T47D (cell line): ENCODE measurements at regions not wholly inside any gene's neighbourhood (a gene's known extent, or its start where the extent isn't known, plus 50 kb on each side); places are given as distances from the start of the nearest gene placed in this dataset.
"Not testable (repeated sequence)": the region's sequence is repeated elsewhere in the genome, so short reads cannot be mapped to it uniquely, and the experiment has no call there.

Source experiments
- DNase-seq, 2 experiments: peaks; one replicate each; pipeline versions ENCODE4 v3.0.0 to v3.0.0-alpha.2; 2011 to 2012; ENCODE audit warnings: low read depth in 1 of 2, low spot score in 1 of 2
- JUND ChIP-seq: IDR thresholded peaks from 2 replicates; pipeline ENCODE4 v1.6.1; 2012; ENCODE audit warnings: low read depth
- in situ Hi-C: cut with HindIII; loops from 2 replicates; pipeline ENCODE4 v1.10.0; 2016; ENCODE audit warnings: low sequenced_read_pairs, low pct_unique_long_range_greater_than_20kb

GRCh38 chrX:13471269-13471668 lies 98.1 kb upstream of the EGFL6 start:
- DNase-seq, result no peak
- TF ChIP-seq JUND, result no peak
- in situ Hi-C loops, result no loop called here

DNA sequence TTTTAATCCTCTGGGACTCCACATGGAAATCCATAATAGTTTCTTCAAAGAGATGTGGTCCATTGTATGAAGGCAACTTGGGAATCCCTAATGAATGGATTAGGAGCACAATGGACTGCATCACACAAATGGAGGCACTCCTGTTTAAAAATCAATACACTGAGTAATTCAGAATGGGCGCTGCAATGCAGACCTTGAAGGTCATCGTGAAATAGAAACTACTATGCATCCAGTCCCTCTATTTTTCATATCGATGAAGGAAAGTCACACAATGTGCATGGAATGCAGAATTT lies 98.8 kb upstream of the EGFL6 start:
- in situ Hi-C loops, result no loop called here
- TF ChIP-seq JUND, result no peak
- no peak for DNase-seq

GRCh38 chrX:13469963-13470684 lies 99.3 kb upstream of the EGFL6 start:
- in situ Hi-C loops, result no loop called here
- no peak for TF ChIP-seq JUND
- DNase-seq, result no peak

GRCh38 chrX:13468096-13468495 lies 101.3 kb upstream of the EGFL6 start:
- no peak for TF ChIP-seq JUND
- DNase-seq, result no peak
- in situ Hi-C loops, result no loop called here

- DNase-seq, result no peak
- in situ Hi-C loops, result no loop called here
- no peak for TF ChIP-seq JUND
These were observed 102.2 kb upstream of the EGFL6 start for GRCh38 chrX:13467243-13467642.

- TF ChIP-seq JUND, result no peak
- DNase-seq, result no peak
- in situ Hi-C loops, result no loop called here
These were observed 104.7 kb upstream of the EGFL6 start for GRCh38 chrX:13464599-13465275.

- TF ChIP-seq JUND, result no peak
- no peak for DNase-seq
- in situ Hi-C loops, result no loop called here
These were observed 105.8 kb upstream of the EGFL6 start for GRCh38 chrX:13463608-13464007.

DNA sequence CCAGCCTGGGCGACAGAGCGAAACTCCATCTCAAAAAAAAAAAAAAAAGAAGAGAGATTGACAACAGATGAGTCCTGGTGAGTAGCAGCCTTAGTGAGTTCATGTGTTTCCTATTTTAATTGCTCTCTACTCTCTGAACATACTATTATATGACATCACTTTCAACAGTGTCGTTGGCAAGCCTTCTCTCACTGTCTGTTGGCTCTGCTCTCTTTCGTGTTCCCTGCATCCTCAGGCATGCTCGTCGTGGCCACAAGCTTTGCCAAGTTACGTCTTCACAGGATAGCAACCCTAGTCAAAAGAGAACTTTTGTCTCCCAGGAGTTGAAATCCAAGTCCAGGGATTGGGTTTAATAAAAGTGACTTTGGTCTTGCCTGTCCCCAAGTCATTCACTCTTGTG lies 117.1 kb upstream of the EGFL6 start:
- in situ Hi-C loops, result no loop called here
- DNase-seq, result no peak
- no peak for TF ChIP-seq JUND

- no peak for TF ChIP-seq JUND
- no peak for DNase-seq
- in situ Hi-C loops, result no loop called here
These were observed 120.0 kb upstream of the EGFL6 start for GRCh38 chrX:13449441-13449840.

GRCh38 chrX:13448941-13449340 lies 120.5 kb upstream of the EGFL6 start:
- in situ Hi-C loops, result no loop called here
- no peak for TF ChIP-seq JUND
- no peak for DNase-seq

GRCh38 chrX:13441608-13442007 lies 121.8 kb upstream of the ATXN3L start:
- DNase-seq, in situ Hi-C loops: not testable (repeated sequence)

GRCh38 chrX:13440176-13440575 lies 120.3 kb upstream of the ATXN3L start:
- no peak for DNase-seq
- no peak for TF ChIP-seq JUND
- in situ Hi-C loops, result no loop called here

DNA sequence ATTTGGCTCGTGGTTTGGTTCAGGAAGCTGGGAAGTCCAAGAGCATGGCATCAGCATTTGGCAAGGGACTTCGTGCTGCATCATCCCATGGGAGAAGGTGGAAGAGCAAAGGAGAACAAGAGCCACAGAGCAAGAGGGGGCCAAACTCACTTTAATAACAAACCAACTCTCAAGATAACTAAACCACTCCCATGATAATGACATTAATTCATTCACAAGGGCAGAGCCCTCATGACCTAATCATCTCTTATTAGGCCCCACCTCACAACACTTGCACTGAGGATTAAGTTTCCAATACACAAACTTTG lies 113.4 kb upstream of the ATXN3L start:
- in situ Hi-C loops, result no loop called here
- no peak for TF ChIP-seq JUND
- no peak for DNase-seq

DNA sequence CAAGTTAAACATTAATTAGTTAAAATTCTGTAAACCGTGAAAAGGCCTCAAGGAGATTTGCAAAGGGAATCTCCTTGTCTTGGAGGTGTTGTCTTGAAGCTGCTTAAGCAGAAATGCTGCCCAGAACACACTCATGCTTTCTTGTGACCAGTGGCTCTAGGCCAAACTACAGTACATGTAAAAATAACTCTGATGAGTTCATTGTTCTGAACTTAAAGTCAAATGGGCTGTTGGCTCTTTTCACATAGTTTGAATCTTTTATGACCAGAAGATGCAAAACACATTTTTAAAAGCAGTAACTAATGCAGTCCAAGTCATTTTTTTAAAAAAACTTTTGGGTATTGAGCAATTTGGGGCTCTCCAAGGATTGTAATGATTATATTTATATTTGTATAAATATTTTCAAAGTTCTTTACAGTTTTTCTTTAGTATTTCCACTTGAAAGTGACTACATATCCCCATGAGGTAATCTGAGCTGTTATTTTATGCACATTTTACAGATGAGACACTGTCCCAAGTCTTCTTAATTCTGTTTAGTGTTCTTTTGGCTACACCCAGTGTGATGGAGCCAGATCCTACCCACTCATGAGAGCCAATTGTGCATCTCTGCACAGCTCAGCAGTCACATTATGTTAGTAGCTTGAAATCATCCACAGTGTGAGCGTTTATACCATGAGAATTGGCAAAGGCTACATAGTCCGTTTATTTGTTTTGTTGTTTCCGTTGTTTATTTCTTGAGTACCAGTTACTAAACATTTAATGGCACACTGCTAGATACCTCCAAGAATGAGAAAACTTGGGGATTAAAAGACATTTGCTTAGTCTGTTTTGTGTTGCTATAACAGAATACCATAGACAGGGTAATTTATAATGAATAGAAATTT lies 112.8 kb upstream of the ATXN3L start:
- in situ Hi-C loops, result no loop called here
- no peak for TF ChIP-seq JUND
- peak in 1 of 2 experiments; percentile 4 for DNase-seq
